Erythroblast (primary cell): ENCODE measurements at regions not wholly inside any gene's neighbourhood (a gene's known extent, or its start where the extent isn't known, plus 50 kb on each side); places are given as distances from the start of the nearest gene placed in this dataset.

Experiments used
- GATA1 ChIP-seq: IDR thresholded peaks from 2 replicates; pipeline ENCODE4 v1.6.1; 2011; ENCODE audit warnings: low read depth, mild to moderate bottlenecking, control low read depth, low read length, moderate library complexity
- POLR2A ChIP-seq: IDR thresholded peaks from 2 replicates; pipeline ENCODE4 v1.6.1; 2011; ENCODE audit warnings: mild to moderate bottlenecking, low read length

- TF ChIP-seq POLR2A (no peak), GATA1 (no peak)
Measured at GRCh38 chr7:67426654-67427053, 430.0 kb downstream of the TYW1 start.
